ENCODE measurements at regions not wholly inside any gene's neighbourhood (a gene's known extent, or its start where the extent isn't known, plus 50 kb on each side); places are given as distances from the start of the nearest gene placed in this dataset.

- Histone ChIP-seq H3K4me3 (ENCODE audit: low read length) (no peak overlapping the region), H3K9ac (ENCODE audit: low read length) (no peak overlapping the region), H4K20me1 (ENCODE audit: insufficient read depth, low read length) (no peaks in the 10 kb centered on the region), H3K4me2 (ENCODE audit: low read depth, low read length) (no peak overlapping the region), H2AFZ (ENCODE audit: low read length) (no peak overlapping the region), H3K27ac (ENCODE audit: low read length) (no peak overlapping the region), H3F3A (ENCODE audit: insufficient read depth, low read length) (no peaks in the 10 kb centered on the region), H3K36me3 (replicated peaks; ENCODE audit: insufficient read depth, low read length) (no peaks in the 10 kb centered on the region), H3K79me2 (ENCODE audit: low read length) (no peaks in the 10 kb centered on the region), H3K9me3 (replicated peaks; ENCODE audit: insufficient read depth, low read length) (no peaks in the 10 kb centered on the region), H3K9me2 (replicated peaks; ENCODE audit: insufficient read depth, low read length) (no peaks in the 10 kb centered on the region), H3K27me3 (replicated peaks; ENCODE audit: insufficient read depth, low read length) (no peaks in the 10 kb centered on the region), H3K4me1 (ENCODE audit: low read length) (no peaks in the 10 kb centered on the region)
- no peak for DNase-seq
- TF ChIP-seq EZH2phosphoT487 (IDR thresholded peaks at IDR 0.05; ENCODE audit: low read length) (no peak), EZH2 (optimal IDR thresholded peaks at IDR 0.05; ENCODE audit: low read depth, low read length) (no peak), CTCF (IDR thresholded peaks at IDR 0.05; ENCODE audit: low read length) (no peak)
Measured at GRCh38 chr2:129015397-129016285, 697.0 kb upstream of the HS6ST1 start.

GRCh38 chr2:129016972-129017371, 698.3 kb upstream of the HS6ST1 start:
- Histone ChIP-seq H3K27ac (ENCODE audit: low read length) (no peak overlapping the region), H3K36me3 (replicated peaks; ENCODE audit: insufficient read depth, low read length) (no peaks in the 10 kb centered on the region), H3K4me3 (ENCODE audit: low read length) (no peak overlapping the region), H3F3A (ENCODE audit: insufficient read depth, low read length) (no peaks in the 10 kb centered on the region), H4K20me1 (ENCODE audit: insufficient read depth, low read length) (no peaks in the 10 kb centered on the region), H3K4me1 (ENCODE audit: low read length) (no peaks in the 10 kb centered on the region), H3K27me3 (replicated peaks; ENCODE audit: insufficient read depth, low read length) (no peaks in the 10 kb centered on the region), H3K4me2 (ENCODE audit: low read depth, low read length) (no peak overlapping the region), H3K79me2 (ENCODE audit: low read length) (no peaks in the 10 kb centered on the region), H3K9ac (ENCODE audit: low read length) (no peak overlapping the region), H3K9me2 (replicated peaks; ENCODE audit: insufficient read depth, low read length) (no peaks in the 10 kb centered on the region), H3K9me3 (replicated peaks; ENCODE audit: insufficient read depth, low read length) (no peaks in the 10 kb centered on the region), H2AFZ (ENCODE audit: low read length) (no peak overlapping the region)
- no peak for DNase-seq
- no peak for TF ChIP-seq EZH2phosphoT487 (IDR thresholded peaks at IDR 0.05; ENCODE audit: low read length)
- no peak for TF ChIP-seq EZH2 (optimal IDR thresholded peaks at IDR 0.05; ENCODE audit: low read depth, low read length)
- TF ChIP-seq CTCF (IDR thresholded peaks at IDR 0.05; ENCODE audit: low read length), result no peak

- H3K4me2 ChIP-seq (ENCODE audit: low read depth, low read length), result no peak overlapping the region
- TF ChIP-seq CTCF (IDR thresholded peaks at IDR 0.05; ENCODE audit: low read length), result no peak
- no peak for TF ChIP-seq EZH2 (optimal IDR thresholded peaks at IDR 0.05; ENCODE audit: low read depth, low read length)
- no peak for TF ChIP-seq EZH2phosphoT487 (IDR thresholded peaks at IDR 0.05; ENCODE audit: low read length)
Measured at GRCh38 chr2:129024796-129025195, 706.1 kb upstream of the HS6ST1 start.

More at GRCh38 chr2:129024796-129025195, 706.1 kb upstream of the HS6ST1 start:
- H3K27me3 ChIP-seq (replicated peaks; ENCODE audit: insufficient read depth, low read length), result no peaks in the 10 kb centered on the region
- no peak overlapping the region for H3K27ac ChIP-seq (ENCODE audit: low read length)
- H3K9ac ChIP-seq (ENCODE audit: low read length), result no peak overlapping the region
- no peaks in the 10 kb centered on the region for H3K79me2 ChIP-seq (ENCODE audit: low read length)
- H4K20me1 ChIP-seq (ENCODE audit: insufficient read depth, low read length), result no peaks in the 10 kb centered on the region
- no peak overlapping the region for H3K4me3 ChIP-seq (ENCODE audit: low read length)
- H3K9me3 ChIP-seq (replicated peaks; ENCODE audit: insufficient read depth, low read length), result no peaks in the 10 kb centered on the region
- no peaks in the 10 kb centered on the region for H3K36me3 ChIP-seq (replicated peaks; ENCODE audit: insufficient read depth, low read length)
- DNase-seq, result no peak
- no peak overlapping the region for H2AFZ ChIP-seq (ENCODE audit: low read length)
- H3K9me2 ChIP-seq (replicated peaks; ENCODE audit: insufficient read depth, low read length), result no peaks in the 10 kb centered on the region
- H3K4me1 ChIP-seq (ENCODE audit: low read length), result no peaks in the 10 kb centered on the region
- H3F3A ChIP-seq (ENCODE audit: insufficient read depth, low read length), result no peaks in the 10 kb centered on the region
